ENCODE measurements at regions not wholly inside any gene's neighbourhood (a gene's known extent, or its start where the extent isn't known, plus 50 kb on each side); places are given as distances from the start of the nearest gene placed in this dataset.
A peak's percentile ranks its signal among the peaks of the same experiment; 100 is the strongest.

DNA sequence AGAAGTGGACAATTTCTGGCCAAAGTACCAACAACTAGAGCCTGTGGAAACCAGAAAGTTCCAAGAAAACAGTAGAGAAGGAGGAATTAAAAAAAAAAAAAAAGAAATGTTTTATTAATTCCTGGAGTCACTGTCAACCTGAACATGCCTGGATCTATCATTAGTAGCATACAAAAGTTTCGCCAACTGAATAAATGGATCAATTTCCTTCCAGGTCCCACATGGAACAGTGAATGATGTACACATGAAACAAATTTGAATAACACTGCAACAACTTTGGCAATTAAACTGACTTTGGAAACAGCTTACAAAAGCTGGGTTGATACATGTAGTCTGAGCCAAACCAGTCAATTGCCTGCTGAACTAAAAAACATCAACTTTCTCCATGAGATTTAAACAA, 90.0 kb upstream of the HMGCLL1 start:
- Mint-ChIP-seq H3K27ac (ENCODE audit: unreplicated experiment) (peak overlapping the region; percentile 53), H3K4me1 (ENCODE audit: low read depth) (peaks cover 16% of the 10 kb centered on the region), H3K9me3 (ENCODE audit: low read depth) (peaks cover 7% of the 10 kb centered on the region), H3K4me3 (ENCODE audit: unreplicated experiment) (no peak overlapping the region), H3K27me3 (ENCODE audit: low read depth) (no peaks in the 10 kb centered on the region), H3K36me3 (ENCODE audit: low read depth) (no peaks in the 10 kb centered on the region)
- TF ChIP-seq CTCF (IDR thresholded peaks at IDR 0.05) = no peak
- no peak for DNase-seq (ENCODE audit: low spot score)

DNA sequence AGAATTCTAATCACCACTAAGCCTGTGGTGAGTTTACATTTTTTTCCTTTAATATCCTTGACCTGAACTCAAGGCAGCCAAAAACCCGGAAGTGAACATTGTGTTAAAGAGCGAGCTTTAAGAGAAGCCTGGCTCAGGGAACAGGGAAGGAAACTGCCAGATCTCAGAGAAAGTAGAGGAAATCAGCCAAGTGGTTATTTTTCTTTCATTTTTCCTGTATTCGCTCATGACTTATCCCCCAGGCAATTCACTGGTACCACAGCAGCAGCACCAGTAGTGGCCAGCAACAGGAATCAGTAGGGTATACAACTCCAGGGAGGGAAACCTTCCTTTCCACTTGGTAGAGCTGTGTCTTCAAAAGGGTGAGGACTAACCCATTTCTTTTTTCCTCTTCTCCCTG, 89.6 kb upstream of the HMGCLL1 start:
- TF ChIP-seq CTCF (IDR thresholded peaks at IDR 0.05) = no peak
- Mint-ChIP-seq H3K4me3 (ENCODE audit: unreplicated experiment) (no peak overlapping the region), H3K4me1 (ENCODE audit: low read depth) (peaks cover 16% of the 10 kb centered on the region), H3K36me3 (ENCODE audit: low read depth) (no peaks in the 10 kb centered on the region), H3K27ac (ENCODE audit: unreplicated experiment) (peak overlapping the region; percentile 53), H3K27me3 (ENCODE audit: low read depth) (no peaks in the 10 kb centered on the region), H3K9me3 (ENCODE audit: low read depth) (peaks cover 12% of the 10 kb centered on the region)
- DNase-seq (ENCODE audit: low spot score) = no peak

GRCh38 chr6:55667341-55667740, 88.3 kb upstream of the HMGCLL1 start:
- Mint-ChIP-seq H3K4me3 (ENCODE audit: unreplicated experiment) (no peak overlapping the region), H3K27me3 (ENCODE audit: low read depth) (no peaks in the 10 kb centered on the region), H3K36me3 (ENCODE audit: low read depth) (peaks cover 5% of the 10 kb centered on the region), H3K4me1 (ENCODE audit: low read depth) (peaks cover 16% of the 10 kb centered on the region), H3K27ac (ENCODE audit: unreplicated experiment) (no peak overlapping the region), H3K9me3 (ENCODE audit: low read depth) (peaks cover 23% of the 10 kb centered on the region)
- no peak for TF ChIP-seq CTCF (IDR thresholded peaks at IDR 0.05)
- DNase-seq (ENCODE audit: low spot score) = no peak

GRCh38 chr6:55666606-55667225, 87.7 kb upstream of the HMGCLL1 start:
- DNase-seq (ENCODE audit: low spot score) = no peak
- peaks cover 29% of the 10 kb centered on the region for H3K9me3 Mint-ChIP-seq (ENCODE audit: low read depth)
- peaks cover 16% of the 10 kb centered on the region for H3K4me1 Mint-ChIP-seq (ENCODE audit: low read depth)
- no peaks in the 10 kb centered on the region for H3K27me3 Mint-ChIP-seq (ENCODE audit: low read depth)
- no peak for TF ChIP-seq CTCF (IDR thresholded peaks at IDR 0.05)
- H3K27ac Mint-ChIP-seq (ENCODE audit: unreplicated experiment) = no peak overlapping the region
- peaks cover 5% of the 10 kb centered on the region for H3K36me3 Mint-ChIP-seq (ENCODE audit: low read depth)
- no peak overlapping the region for H3K4me3 Mint-ChIP-seq (ENCODE audit: unreplicated experiment)

DNA sequence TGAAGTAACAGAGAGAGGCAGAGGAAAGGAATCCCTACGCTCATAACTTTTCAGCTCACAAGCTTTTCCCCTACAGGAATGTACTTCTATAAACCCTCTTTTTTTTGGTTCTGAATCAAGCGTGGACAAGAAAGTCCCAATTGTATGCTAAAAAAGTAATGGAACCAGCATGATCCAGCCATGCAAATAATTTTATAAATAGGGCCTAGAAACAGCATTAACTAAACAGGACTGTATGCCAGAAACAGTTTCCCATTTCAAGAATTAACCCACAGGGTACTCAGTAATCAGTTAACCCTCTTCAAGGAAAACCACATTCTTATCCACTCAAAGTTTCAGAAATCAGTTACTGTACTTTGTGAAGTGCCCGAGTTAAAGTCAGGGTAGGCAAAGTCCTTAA, 87.0 kb upstream of the HMGCLL1 start:
- H3K27me3 Mint-ChIP-seq (ENCODE audit: low read depth) = no peaks in the 10 kb centered on the region
- TF ChIP-seq CTCF (IDR thresholded peaks at IDR 0.05) = no peak
- no peak overlapping the region for H3K4me3 Mint-ChIP-seq (ENCODE audit: unreplicated experiment)
- DNase-seq (ENCODE audit: low spot score) = no peak
- H3K27ac Mint-ChIP-seq (ENCODE audit: unreplicated experiment) = no peak overlapping the region
- peaks cover 16% of the 10 kb centered on the region for H3K4me1 Mint-ChIP-seq (ENCODE audit: low read depth)
- H3K36me3 Mint-ChIP-seq (ENCODE audit: low read depth) = peaks cover 5% of the 10 kb centered on the region
- peaks cover 33% of the 10 kb centered on the region for H3K9me3 Mint-ChIP-seq (ENCODE audit: low read depth)

Measured in chondrocyte (in vitro differentiated cells).